OCI-LY7 (cell line): ENCODE measurements at regions not wholly inside any gene's neighbourhood (a gene's known extent, or its start where the extent isn't known, plus 50 kb on each side); places are given as distances from the start of the nearest gene placed in this dataset.

Source experiments
- CTCF ChIP-seq: fragments of 200-600 bp; sonication (generic); conservative IDR thresholded peaks from 2 replicates; pipeline ENCODE4 v1.5.1; 2014; ENCODE audit warnings: mild to moderate bottlenecking, antibody characterized with exemption, low read length, moderate library complexity, mixed read lengths
- EZH2phosphoT487 ChIP-seq: fragments of 200-600 bp; sonication (generic); IDR thresholded peaks from 2 replicates; pipeline ENCODE4 v1.6.1; 2018; ENCODE audit warnings: low read depth, borderline replicate concordance, mild to moderate bottlenecking, mixed run types, antibody characterized with exemption, low read length, moderate library complexity, mixed read lengths

GRCh38 chr9:115198001-115198400, 80.0 kb upstream of the TNC start:
- TF ChIP-seq CTCF: no peak
- TF ChIP-seq EZH2phosphoT487: no peak
